Activated naive CD8-positive, alpha-beta T cell treated with anti-CD3 and anti-CD28 coated beads for 36 hours (primary cell): ENCODE measurements at regions not wholly inside any gene's neighbourhood (a gene's known extent, or its start where the extent isn't known, plus 50 kb on each side); places are given as distances from the start of the nearest gene placed in this dataset.
A peak's percentile ranks its signal among the peaks of the same experiment; 100 is the strongest.

Experiments
- DNase-seq: peaks from one replicate; pipeline ENCODE4 v3.0.0; 2021
- H3K27ac Mint-ChIP-seq: one replicate; pipeline ENCODE4 v1.8.0; 2022; ENCODE audit warnings: mild to moderate bottlenecking, moderate library complexity, mixed read lengths
- H3K27me3 Mint-ChIP-seq: one replicate; pipeline ENCODE4 v1.8.0; 2022; ENCODE audit warnings: mild to moderate bottlenecking, mixed read lengths
- H3K36me3 Mint-ChIP-seq: one replicate; pipeline ENCODE4 v1.8.0; 2021; ENCODE audit warnings: mild to moderate bottlenecking, mixed read lengths
- H3K4me1 Mint-ChIP-seq: one replicate; pipeline ENCODE4 v1.8.0; 2021; ENCODE audit warnings: mixed read lengths
- H3K4me3 Mint-ChIP-seq: one replicate; pipeline ENCODE4 v1.8.0; 2022; ENCODE audit warnings: mild to moderate bottlenecking, moderate library complexity, mixed read lengths
- H3K9me3 Mint-ChIP-seq: one replicate; pipeline ENCODE4 v1.8.0; 2022; ENCODE audit warnings: mixed read lengths

- H3K27ac Mint-ChIP-seq, result no peak overlapping the region
- H3K36me3 Mint-ChIP-seq, result no peaks in the 10 kb centered on the region
- DNase-seq, result peak; percentile 18
- no peak overlapping the region for H3K4me3 Mint-ChIP-seq
- peaks cover 16% of the 10 kb centered on the region for H3K27me3 Mint-ChIP-seq
- no peaks in the 10 kb centered on the region for H3K4me1 Mint-ChIP-seq
- no peaks in the 10 kb centered on the region for H3K9me3 Mint-ChIP-seq
Measured at GRCh38 chr1:119275145-119276134, 93.1 kb upstream of the HAO2 start.

- H3K27ac Mint-ChIP-seq, result no peak overlapping the region
- no peaks in the 10 kb centered on the region for H3K36me3 Mint-ChIP-seq
- no peak for DNase-seq
- no peaks in the 10 kb centered on the region for H3K9me3 Mint-ChIP-seq
- peaks cover 15% of the 10 kb centered on the region for H3K27me3 Mint-ChIP-seq
- H3K4me1 Mint-ChIP-seq, result no peaks in the 10 kb centered on the region
- no peak overlapping the region for H3K4me3 Mint-ChIP-seq
Measured at GRCh38 chr1:119276558-119276957, 92.0 kb upstream of the HAO2 start.

GRCh38 chr1:119279456-119280381 lies 88.9 kb upstream of the HAO2 start:
- Mint-ChIP-seq H3K4me1 (no peaks in the 10 kb centered on the region), H3K4me3 (no peak overlapping the region), H3K27me3 (peaks cover 14% of the 10 kb centered on the region), H3K27ac (no peak overlapping the region), H3K9me3 (no peaks in the 10 kb centered on the region), H3K36me3 (no peaks in the 10 kb centered on the region)
- no peak for DNase-seq

- no peak for DNase-seq
- H3K36me3 Mint-ChIP-seq, result no peaks in the 10 kb centered on the region
- H3K27ac Mint-ChIP-seq, result no peak overlapping the region
- no peak overlapping the region for H3K4me3 Mint-ChIP-seq
- H3K27me3 Mint-ChIP-seq, result peaks cover 32% of the 10 kb centered on the region
- H3K9me3 Mint-ChIP-seq, result no peaks in the 10 kb centered on the region
- H3K4me1 Mint-ChIP-seq, result no peaks in the 10 kb centered on the region
Measured at GRCh38 chr1:119285482-119285881, 83.1 kb upstream of the HAO2 start.

GRCh38 chr1:119286587-119287181 lies 81.9 kb upstream of the HAO2 start:
- no peak overlapping the region for H3K27ac Mint-ChIP-seq
- H3K36me3 Mint-ChIP-seq, result no peaks in the 10 kb centered on the region
- H3K9me3 Mint-ChIP-seq, result no peaks in the 10 kb centered on the region
- peaks cover 34% of the 10 kb centered on the region for H3K27me3 Mint-ChIP-seq
- DNase-seq, result peak; percentile 20
- no peaks in the 10 kb centered on the region for H3K4me1 Mint-ChIP-seq
- no peak overlapping the region for H3K4me3 Mint-ChIP-seq

GRCh38 chr1:119288751-119289150 lies 79.8 kb upstream of the HAO2 start:
- Mint-ChIP-seq H3K9me3 (no peaks in the 10 kb centered on the region), H3K36me3 (no peaks in the 10 kb centered on the region), H3K4me3 (no peak overlapping the region), H3K27me3 (peaks cover 43% of the 10 kb centered on the region), H3K4me1 (no peaks in the 10 kb centered on the region), H3K27ac (no peak overlapping the region)
- no peak for DNase-seq

- Mint-ChIP-seq H3K27ac (no peak overlapping the region), H3K4me1 (peaks cover 9% of the 10 kb centered on the region), H3K9me3 (no peaks in the 10 kb centered on the region), H3K36me3 (no peaks in the 10 kb centered on the region), H3K27me3 (peaks cover 39% of the 10 kb centered on the region), H3K4me3 (no peak overlapping the region)
- DNase-seq, result no peak
Measured at GRCh38 chr1:119290297-119290696, 78.3 kb upstream of the HAO2 start.

- Mint-ChIP-seq H3K9me3 (no peaks in the 10 kb centered on the region), H3K36me3 (no peaks in the 10 kb centered on the region), H3K4me1 (peaks cover 9% of the 10 kb centered on the region), H3K27ac (no peak overlapping the region), H3K27me3 (peaks cover 40% of the 10 kb centered on the region), H3K4me3 (no peak overlapping the region)
- no peak for DNase-seq
Measured at GRCh38 chr1:119291611-119292206, 76.9 kb upstream of the HAO2 start.

- Mint-ChIP-seq H3K27ac (no peak overlapping the region), H3K36me3 (no peaks in the 10 kb centered on the region), H3K4me3 (no peak overlapping the region), H3K27me3 (peaks cover 40% of the 10 kb centered on the region), H3K9me3 (no peaks in the 10 kb centered on the region), H3K4me1 (peaks cover 15% of the 10 kb centered on the region)
- DNase-seq, result no peak
Measured at GRCh38 chr1:119293797-119294196, 74.8 kb upstream of the HAO2 start.

GRCh38 chr1:119294199-119294598 lies 74.4 kb upstream of the HAO2 start:
- H3K36me3 Mint-ChIP-seq, result no peaks in the 10 kb centered on the region

GRCh38 chr1:119294722-119295121 lies 73.9 kb upstream of the HAO2 start:
- Mint-ChIP-seq H3K4me3 (no peak overlapping the region), H3K27me3 (peaks cover 43% of the 10 kb centered on the region)

More at GRCh38 chr1:119294199-119294598, 74.4 kb upstream of the HAO2 start:
- peaks cover 39% of the 10 kb centered on the region for H3K27me3 Mint-ChIP-seq
- no peak overlapping the region for H3K27ac Mint-ChIP-seq
- H3K9me3 Mint-ChIP-seq, result no peaks in the 10 kb centered on the region
- peaks cover 17% of the 10 kb centered on the region for H3K4me1 Mint-ChIP-seq
- DNase-seq, result no peak
- H3K4me3 Mint-ChIP-seq, result no peak overlapping the region

GRCh38 chr1:119298687-119299303 lies 69.8 kb upstream of the HAO2 start:
- H3K4me1 Mint-ChIP-seq, result peaks cover 17% of the 10 kb centered on the region
- peaks cover 55% of the 10 kb centered on the region for H3K27me3 Mint-ChIP-seq
- H3K36me3 Mint-ChIP-seq, result peaks cover 2% of the 10 kb centered on the region
- peaks cover 2% of the 10 kb centered on the region for H3K9me3 Mint-ChIP-seq
- H3K27ac Mint-ChIP-seq, result no peak overlapping the region
- DNase-seq, result peak; percentile 16
- no peak overlapping the region for H3K4me3 Mint-ChIP-seq

More at GRCh38 chr1:119294722-119295121, 73.9 kb upstream of the HAO2 start:
- H3K27ac Mint-ChIP-seq, result peak overlapping the region; percentile 36
- peaks cover 17% of the 10 kb centered on the region for H3K4me1 Mint-ChIP-seq
- DNase-seq, result no peak
- H3K9me3 Mint-ChIP-seq, result peaks cover 2% of the 10 kb centered on the region
- peaks cover 2% of the 10 kb centered on the region for H3K36me3 Mint-ChIP-seq

- no peak for DNase-seq
- no peak overlapping the region for H3K27ac Mint-ChIP-seq
- peaks cover 2% of the 10 kb centered on the region for H3K36me3 Mint-ChIP-seq
- H3K4me3 Mint-ChIP-seq, result no peak overlapping the region
- peaks cover 8% of the 10 kb centered on the region for H3K4me1 Mint-ChIP-seq
- H3K9me3 Mint-ChIP-seq, result peaks cover 2% of the 10 kb centered on the region
- peaks cover 59% of the 10 kb centered on the region for H3K27me3 Mint-ChIP-seq
Measured at GRCh38 chr1:119302011-119302410, 66.6 kb upstream of the HAO2 start.

GRCh38 chr1:119308130-119308700 lies 60.4 kb upstream of the HAO2 start:
- Mint-ChIP-seq H3K36me3 (no peaks in the 10 kb centered on the region), H3K27me3 (peaks cover 59% of the 10 kb centered on the region), H3K4me3 (no peak overlapping the region), H3K27ac (no peak overlapping the region), H3K4me1 (no peaks in the 10 kb centered on the region), H3K9me3 (no peaks in the 10 kb centered on the region)
- DNase-seq, result no peak
